Ovary (tissue), 7 donors: ENCODE measurements at regions not wholly inside any gene's neighbourhood (a gene's known extent, or its start where the extent isn't known, plus 50 kb on each side); places are given as distances from the start of the nearest gene placed in this dataset.

ENCODE experiments used
- DNase-seq, 5 donors: peaks; one replicate each; pipeline ENCODE4 v3.0.0-alpha.2; 2019 to 2020
- H3K27ac ChIP-seq, 2 donors: fragments of 200-600 bp; one replicate each; pipeline versions ENCODE4 v1.5.1 to v1.8.0; 2019 to 2022
- H3K27me3 ChIP-seq: fragments of 200-600 bp; one replicate; pipeline ENCODE4 v1.8.0; 2022
- H3K36me3 ChIP-seq: fragments of 200-600 bp; sonication (generic); one replicate; pipeline ENCODE4 v1.5.1; 2019
- H3K4me1 ChIP-seq: one replicate; pipeline ENCODE4 v1.8.1; 2013; ENCODE audit warnings: mild to moderate bottlenecking, moderate library complexity; ENCODE audit not compliant: insufficient read depth
- H3K4me3 ChIP-seq: fragments of 200-600 bp; sonication (generic); one replicate; pipeline ENCODE4 v1.5.1; 2017
- H3K9me3 ChIP-seq, 2 donors: fragments of 200-600 bp in 1 of 2; sonication (generic) in 1 of 2; one replicate each; pipeline versions ENCODE4 v1.5.1 to v1.8.1; 2013 to 2019; ENCODE audit warnings: mild to moderate bottlenecking in 1 of 2, moderate library complexity in 1 of 2
- CTCF ChIP-seq, 3 donors: fragments of 450-650 bp in 2 of 3; fragments of 200-600 bp in 1 of 3; IDR thresholded peaks; one replicate each; pipeline versions ENCODE4 v1.5.1 to v1.8.0; 2016 to 2022; ENCODE audit warnings: antibody characterized with exemption in 3 of 3, mild to moderate bottlenecking in 1 of 3
- EP300 ChIP-seq: sonication (generic); formaldehyde crosslinking; IDR thresholded peaks from one replicate; pipeline ENCODE4 v1.6.1; 2017; ENCODE audit warnings: antibody characterized with exemption
- POLR2A ChIP-seq: fragments of 450-650 bp; IDR thresholded peaks from one replicate; pipeline ENCODE4 v1.6.1; 2017; ENCODE audit warnings: antibody characterized with exemption, mild to moderate bottlenecking, moderate library complexity
- WGBS, 3 donors: extraction: QIAGEN DNeasy Blood & Tissue Kit in 1 of 3; methylation state at CpG; one replicate each; pipeline versions ENCODE4 v1.1.5 to v1.1.7; 2013 to 2017; 5-methylcytosine and 5-hydroxymethylcytosine counted together
- intact Hi-C, 4 donors: fragments of 100-400 bp; cut with DNase I; formaldehyde crosslinking; loops; one replicate each; pipeline versions ENCODE4 v1.11.0 to v1.15.1; 2022 to 2023
- donor health status: DM: no; HTN: no; CAD: no; lungs with moderate emphysema.
- donor health status: DM: no; HTN: no; CAD: no.
- donor health status: Bipolar disorder and iron deficiency.
- donor health status: DM: no; HTN: no; CAD: no.
- donor health status: DM: yes; HTN: yes; CAD: no.

- H3K4me3 ChIP-seq, result no peak overlapping the region
- no peak overlapping the region for H3K27ac ChIP-seq
- no peak for DNase-seq
- H3K27me3 ChIP-seq, result no peaks in the 10 kb centered on the region
- no peaks in the 10 kb centered on the region for H3K36me3 ChIP-seq
- H3K9me3 ChIP-seq, result no peaks in the 10 kb centered on the region
- 74 to 84% (median 80%) methylated on average over 1 of the region's 1 CpG for WGBS, 3 donors
- intact Hi-C loops, result no loop called here
- TF ChIP-seq EP300 (no peak), CTCF (IDR thresholded peaks at IDR 0.05) (no peak), POLR2A (no peak)
- no peaks in the 10 kb centered on the region for H3K4me1 ChIP-seq
These were observed 1108.1 kb downstream of the GRIK2 start for GRCh38 chr6:102501615-102502014.

- H3K36me3 ChIP-seq, result no peaks in the 10 kb centered on the region
- no peak for TF ChIP-seq POLR2A
- TF ChIP-seq CTCF (IDR thresholded peaks at IDR 0.05), result no peak
- no peak for TF ChIP-seq EP300
- H3K4me3 ChIP-seq, result no peak overlapping the region
- 86 to 98% (median 87%) methylated on average over 1 of the region's 1 CpG for WGBS, 3 donors
- intact Hi-C loops, result no loop called here
- H3K9me3 ChIP-seq, result no peaks in the 10 kb centered on the region
- H3K4me1 ChIP-seq, result no peaks in the 10 kb centered on the region
- DNase-seq, result no peak
- no peaks in the 10 kb centered on the region for H3K27me3 ChIP-seq
- no peak overlapping the region for H3K27ac ChIP-seq
These were observed 1101.3 kb downstream of the GRIK2 start for GRCh38 chr6:102494808-102495207.

- Histone ChIP-seq H3K36me3 (no peaks in the 10 kb centered on the region), H3K4me1 (no peaks in the 10 kb centered on the region), H3K4me3 (no peak overlapping the region), H3K9me3 (no peaks in the 10 kb centered on the region), H3K27me3 (no peaks in the 10 kb centered on the region), H3K27ac (no peak overlapping the region)
- no peak for DNase-seq
- WGBS, 3 donors, result 94 to 95% (median 95%) methylated on average over 4 of the region's 4 CpGs
- TF ChIP-seq CTCF (IDR thresholded peaks at IDR 0.05) (no peak), EP300 (no peak), POLR2A (no peak)
- intact Hi-C loops, result no loop called here
These were observed 1100.0 kb downstream of the GRIK2 start for GRCh38 chr6:102493485-102493884.

- 31 to 35% (median 35%) methylated on average over 2 of the region's 2 CpGs for WGBS, 3 donors
- H3K9me3 ChIP-seq, result no peaks in the 10 kb centered on the region
- intact Hi-C loops, result no loop called here
These were observed 1095.2 kb downstream of the GRIK2 start for GRCh38 chr6:102488729-102489128.

More at GRCh38 chr6:102488729-102489128, 1095.2 kb downstream of the GRIK2 start:
- Histone ChIP-seq H3K36me3 (no peaks in the 10 kb centered on the region), H3K4me3 (no peak overlapping the region), H3K4me1 (no peaks in the 10 kb centered on the region), H3K27me3 (no peaks in the 10 kb centered on the region), H3K27ac (no peak overlapping the region)
- TF ChIP-seq POLR2A, result no peak
- no peak for TF ChIP-seq CTCF (IDR thresholded peaks at IDR 0.05)
- TF ChIP-seq EP300, result no peak
- no peak for DNase-seq
